ENCODE measurements at regions not wholly inside any gene's neighbourhood (a gene's known extent, or its start where the extent isn't known, plus 50 kb on each side); places are given as distances from the start of the nearest gene placed in this dataset.
A peak's percentile ranks its signal among the peaks of the same experiment; 100 is the strongest.

DNA sequence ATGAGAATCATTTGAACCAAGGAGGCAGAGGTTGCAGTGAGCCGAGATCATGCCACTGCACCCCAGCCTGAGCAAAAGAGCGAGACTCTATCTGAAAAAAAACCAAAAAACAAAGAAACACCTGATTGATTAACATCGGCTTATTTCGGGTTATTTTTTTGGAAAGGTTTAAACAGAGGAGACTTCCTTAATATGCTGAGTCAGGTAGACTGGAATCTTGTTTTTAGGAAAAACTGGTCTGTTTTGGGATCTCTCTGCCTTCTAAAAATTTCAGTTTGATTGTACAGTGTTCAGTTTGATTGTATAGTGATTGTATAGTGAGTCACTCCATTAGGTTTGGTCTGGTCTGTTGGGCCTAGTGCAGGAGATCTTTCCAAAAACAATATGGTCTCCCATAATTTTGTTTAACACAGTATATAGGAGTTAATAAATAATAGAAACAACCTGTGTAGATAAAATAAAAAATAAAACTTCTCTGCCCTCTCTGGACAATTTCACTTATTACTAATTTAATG lies 196.3 kb upstream of the CHRM3 start:
- H3K4me1 ChIP-seq, result peaks cover 0 to 3% (median 0%) of the 10 kb centered on the region in 9 donors
- H3K4me3 ChIP-seq, result no peak overlapping the region
- no peaks in the 10 kb centered on the region for H3K36me3 ChIP-seq
- H3K27me3 ChIP-seq, result no peaks in the 10 kb centered on the region
- H3K9me3 ChIP-seq, result peaks cover 0 to 14% (median 0%) of the 10 kb centered on the region in 11 donors
- DNase-seq (no peak), ATAC-seq (no peak)
- intact Hi-C loops (cut with DNase I), result no loop called here
- TF ChIP-seq, protein P1, sequence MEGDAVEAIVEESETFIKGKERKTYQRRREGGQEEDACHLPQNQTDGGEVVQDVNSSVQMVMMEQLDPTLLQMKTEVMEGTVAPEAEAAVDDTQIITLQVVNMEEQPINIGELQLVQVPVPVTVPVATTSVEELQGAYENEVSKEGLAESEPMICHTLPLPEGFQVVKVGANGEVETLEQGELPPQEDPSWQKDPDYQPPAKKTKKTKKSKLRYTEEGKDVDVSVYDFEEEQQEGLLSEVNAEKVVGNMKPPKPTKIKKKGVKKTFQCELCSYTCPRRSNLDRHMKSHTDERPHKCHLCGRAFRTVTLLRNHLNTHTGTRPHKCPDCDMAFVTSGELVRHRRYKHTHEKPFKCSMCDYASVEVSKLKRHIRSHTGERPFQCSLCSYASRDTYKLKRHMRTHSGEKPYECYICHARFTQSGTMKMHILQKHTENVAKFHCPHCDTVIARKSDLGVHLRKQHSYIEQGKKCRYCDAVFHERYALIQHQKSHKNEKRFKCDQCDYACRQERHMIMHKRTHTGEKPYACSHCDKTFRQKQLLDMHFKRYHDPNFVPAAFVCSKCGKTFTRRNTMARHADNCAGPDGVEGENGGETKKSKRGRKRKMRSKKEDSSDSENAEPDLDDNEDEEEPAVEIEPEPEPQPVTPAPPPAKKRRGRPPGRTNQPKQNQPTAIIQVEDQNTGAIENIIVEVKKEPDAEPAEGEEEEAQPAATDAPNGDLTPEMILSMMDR (IDR thresholded peaks at IDR 0.05), result no peak
- H3K27ac ChIP-seq, result no peak overlapping the region
- 92 to 97% methylated on average over 4 of the region's 4 CpGs for WGBS, 2 donors

DNA sequence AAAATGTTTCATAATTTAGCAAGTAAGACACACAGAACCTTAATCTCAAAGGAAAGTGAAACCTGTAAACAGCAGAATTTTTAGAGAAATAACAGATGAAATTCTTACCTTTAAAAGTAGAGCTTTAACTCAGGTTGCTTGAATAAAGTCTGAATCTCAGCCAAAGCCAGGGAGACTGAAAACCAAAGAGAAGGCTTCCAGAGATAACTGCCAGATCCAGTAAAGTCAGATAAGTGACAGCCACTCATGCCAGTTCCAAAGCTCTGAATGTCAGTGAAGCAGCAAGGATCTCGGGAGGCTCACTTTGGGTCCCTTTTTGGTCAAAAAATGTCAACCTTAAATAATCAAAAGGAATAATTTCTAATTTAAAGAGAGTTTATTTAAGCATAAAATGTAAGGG lies 199.9 kb upstream of the CHRM3 start:
- H3K4me3 ChIP-seq, result no peak overlapping the region
- WGBS, 2 donors, result 29 to 40% methylated on average over 1 of the region's 1 CpG
- H3K9me3 ChIP-seq, result no peaks in the 10 kb centered on the region
- DNase-seq (no peak), ATAC-seq (no peak)
- H3K27me3 ChIP-seq, result no peaks in the 10 kb centered on the region
- no peaks in the 10 kb centered on the region for H3K36me3 ChIP-seq
- TF ChIP-seq, protein P1 (IDR thresholded peaks at IDR 0.05), result no peak
- no peak overlapping the region for H3K27ac ChIP-seq
- H3K4me1 ChIP-seq, result peaks cover 0 to 3% (median 0%) of the 10 kb centered on the region in 9 donors
- intact Hi-C loops (cut with DNase I), result no loop called here

DNA sequence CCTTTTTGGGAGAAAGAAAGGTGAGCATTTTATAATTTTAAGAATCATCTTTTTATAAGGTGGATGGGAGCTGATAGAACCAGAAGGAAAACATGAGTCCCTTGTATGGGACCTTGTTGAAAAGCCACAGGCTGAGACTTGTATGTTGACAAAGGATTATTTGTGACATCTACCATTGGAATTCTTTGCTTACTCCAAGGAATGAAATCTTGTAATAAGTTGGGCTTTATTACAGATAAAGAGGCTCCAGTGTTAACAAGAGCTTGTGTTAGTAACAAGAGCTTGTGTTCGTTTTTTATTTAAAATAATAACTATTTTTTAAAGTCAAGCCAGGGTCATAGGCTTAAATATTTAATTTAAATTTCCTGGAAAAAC lies 201.1 kb upstream of the CHRM3 start:
- ATAC-seq, result peak in 1 of 8 donors; percentile 42
- no peak for DNase-seq
- H3K27me3 ChIP-seq, result no peaks in the 10 kb centered on the region
- H3K9me3 ChIP-seq, result peaks cover 0 to 4% (median 0%) of the 10 kb centered on the region in 11 donors
- H3K27ac ChIP-seq, result no peak overlapping the region
- H3K36me3 ChIP-seq, result no peaks in the 10 kb centered on the region
- H3K4me1 ChIP-seq, result peaks cover 0 to 3% (median 0%) of the 10 kb centered on the region in 9 donors
- WGBS, 2 donors, result 40 to 60% methylated on average over 1 of the region's 1 CpG
- no peak overlapping the region for H3K4me3 ChIP-seq
- intact Hi-C loops (cut with DNase I), result no loop called here
- TF ChIP-seq, protein P1 (IDR thresholded peaks at IDR 0.05), result no peak

DNA sequence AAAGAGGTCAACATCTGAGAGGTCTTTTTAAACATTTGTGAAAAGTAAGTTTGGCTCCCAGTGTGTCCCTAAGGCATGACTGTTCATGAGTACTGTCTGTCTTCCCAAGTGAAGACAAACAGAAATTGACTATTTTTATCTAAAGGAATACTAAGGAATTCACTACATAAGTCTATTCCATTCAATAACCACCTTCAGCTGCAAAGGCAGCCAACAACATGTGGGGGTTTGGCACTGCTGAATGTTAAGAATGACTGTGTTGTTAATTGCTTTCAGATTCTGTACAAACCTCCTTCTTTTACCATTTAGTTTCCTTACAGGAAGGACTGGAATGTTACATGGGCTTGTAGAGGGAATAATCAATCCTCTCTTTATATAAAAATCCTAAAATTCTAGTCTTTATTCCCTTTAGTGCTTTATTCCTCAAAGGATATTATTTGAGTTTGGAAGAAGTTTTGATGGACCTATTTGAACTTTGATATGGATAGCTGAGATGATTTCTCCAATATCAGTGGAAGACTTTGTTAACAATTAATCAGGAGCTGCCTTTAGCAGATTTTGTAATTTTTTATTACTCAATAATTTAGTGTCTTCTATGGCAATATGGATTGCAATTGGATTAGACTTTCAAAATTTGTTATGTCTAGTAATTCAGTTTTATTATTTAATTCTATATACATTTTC lies 201.7 kb upstream of the CHRM3 start:
- Histone ChIP-seq H3K9me3 (peaks cover 0 to 5% (median 0%) of the 10 kb centered on the region in 11 donors), H3K4me1 (peaks cover 0 to 3% (median 0%) of the 10 kb centered on the region in 9 donors), H3K27ac (no peak overlapping the region), H3K36me3 (no peaks in the 10 kb centered on the region), H3K4me3 (no peak overlapping the region), H3K27me3 (no peaks in the 10 kb centered on the region)
- intact Hi-C loops (cut with DNase I), result no loop called here
- ATAC-seq (peak in 2 of 8 donors; percentile 27 to 39), DNase-seq (no peak)
- TF ChIP-seq, protein P1 (IDR thresholded peaks at IDR 0.05), result no peak

All from heart right ventricle (tissue), 16 donors.